GM12872 (cell line): ENCODE measurements at regions not wholly inside any gene's neighbourhood (a gene's known extent, or its start where the extent isn't known, plus 50 kb on each side); places are given as distances from the start of the nearest gene placed in this dataset.
A peak's percentile ranks its signal among the peaks of the same experiment; 100 is the strongest.

Experiments
- TF ChIP-seq, protein P1 (sequence below): IDR thresholded peaks from 3 replicates; pipeline ENCODE4 v1.5.1; 2011; ENCODE audit warnings: low read depth, mild to moderate bottlenecking, low read length, moderate library complexity; ENCODE audit not compliant: insufficient read depth

DNA sequence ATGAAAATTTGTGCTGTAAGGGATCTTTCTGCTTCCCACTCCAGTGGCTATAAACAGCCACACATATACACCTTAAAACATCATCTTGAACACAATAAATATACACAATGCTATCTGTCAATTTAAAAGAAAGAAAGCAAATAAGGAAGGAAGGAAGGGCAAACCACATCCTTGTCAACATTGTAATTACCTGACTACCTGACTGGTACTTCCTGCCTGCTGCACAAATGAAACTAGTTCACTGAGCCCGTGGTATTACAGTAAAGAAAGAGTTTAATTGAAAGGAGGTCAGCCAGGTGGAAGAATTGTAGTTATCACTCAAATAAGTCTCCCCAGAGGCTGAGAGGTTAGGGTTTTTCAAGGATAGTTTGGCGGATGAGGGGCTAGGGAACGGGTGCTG lies 344.4 kb upstream of the ASIC2 start:
- TF ChIP-seq, protein P1, sequence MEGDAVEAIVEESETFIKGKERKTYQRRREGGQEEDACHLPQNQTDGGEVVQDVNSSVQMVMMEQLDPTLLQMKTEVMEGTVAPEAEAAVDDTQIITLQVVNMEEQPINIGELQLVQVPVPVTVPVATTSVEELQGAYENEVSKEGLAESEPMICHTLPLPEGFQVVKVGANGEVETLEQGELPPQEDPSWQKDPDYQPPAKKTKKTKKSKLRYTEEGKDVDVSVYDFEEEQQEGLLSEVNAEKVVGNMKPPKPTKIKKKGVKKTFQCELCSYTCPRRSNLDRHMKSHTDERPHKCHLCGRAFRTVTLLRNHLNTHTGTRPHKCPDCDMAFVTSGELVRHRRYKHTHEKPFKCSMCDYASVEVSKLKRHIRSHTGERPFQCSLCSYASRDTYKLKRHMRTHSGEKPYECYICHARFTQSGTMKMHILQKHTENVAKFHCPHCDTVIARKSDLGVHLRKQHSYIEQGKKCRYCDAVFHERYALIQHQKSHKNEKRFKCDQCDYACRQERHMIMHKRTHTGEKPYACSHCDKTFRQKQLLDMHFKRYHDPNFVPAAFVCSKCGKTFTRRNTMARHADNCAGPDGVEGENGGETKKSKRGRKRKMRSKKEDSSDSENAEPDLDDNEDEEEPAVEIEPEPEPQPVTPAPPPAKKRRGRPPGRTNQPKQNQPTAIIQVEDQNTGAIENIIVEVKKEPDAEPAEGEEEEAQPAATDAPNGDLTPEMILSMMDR, result no peak

DNA sequence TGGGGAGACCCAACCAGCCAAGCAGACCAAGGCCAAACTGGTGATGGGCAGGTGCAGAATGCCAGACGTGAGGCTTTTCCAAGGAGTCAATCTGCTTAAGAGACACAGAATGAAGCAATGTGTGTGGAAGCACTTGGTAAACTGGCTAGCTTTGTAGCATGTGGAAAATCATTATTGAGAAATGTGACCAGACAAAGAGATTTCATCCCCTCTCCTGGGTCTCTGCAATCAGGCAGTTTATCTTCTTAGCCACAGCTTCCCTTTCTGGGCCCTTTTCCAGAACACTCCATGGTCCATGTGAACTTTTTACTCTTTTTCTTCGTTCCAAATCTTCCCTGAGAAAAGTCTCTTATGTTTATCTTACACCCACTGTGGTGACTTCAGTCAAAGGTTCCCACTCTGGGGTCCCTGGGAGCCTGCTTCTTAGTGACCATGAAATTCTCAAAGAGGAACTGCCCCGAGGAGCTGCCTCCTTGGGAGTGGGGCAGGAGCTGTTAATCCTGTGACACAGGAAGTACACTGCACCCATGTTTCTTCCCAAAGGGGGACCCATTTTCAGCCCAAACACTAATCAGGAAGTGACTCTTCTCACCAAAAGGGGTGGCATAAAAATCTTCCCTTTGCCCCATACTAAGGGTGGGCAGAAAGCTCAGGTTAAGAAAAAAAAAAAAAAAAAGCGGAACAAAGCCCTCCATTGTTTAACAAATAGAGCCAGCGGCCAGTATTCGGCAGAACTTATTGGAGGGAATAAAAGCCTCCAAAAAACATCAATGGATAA lies 346.2 kb upstream of the ASIC2 start:
- TF ChIP-seq, protein P1, result no peak

- TF ChIP-seq, protein P1, result no peak
Observed at GRCh38 chr17:33640629-33641028, 347.5 kb upstream of the ASIC2 start.

GRCh38 chr17:33642002-33642401 lies 348.9 kb upstream of the ASIC2 start:
- TF ChIP-seq, protein P1, result peak; percentile 43

DNA sequence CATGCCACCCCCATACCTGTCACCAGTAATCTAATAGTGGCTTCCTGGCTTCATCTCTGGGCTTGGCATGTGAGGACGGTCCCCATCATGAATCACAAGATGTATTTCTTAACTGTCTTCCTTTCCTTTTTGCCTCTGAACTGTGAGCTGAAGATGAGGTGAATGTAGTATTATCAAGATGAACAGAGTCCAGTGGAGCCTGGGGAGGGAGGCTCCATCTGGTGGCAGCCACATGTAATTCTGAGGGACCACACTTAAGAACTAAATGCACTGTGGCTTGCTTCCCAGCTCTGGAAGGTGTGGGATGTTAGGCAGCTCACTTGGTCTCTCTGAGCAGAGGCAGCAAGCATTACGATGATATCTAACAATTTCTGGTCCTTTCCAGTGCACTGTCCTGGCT lies 354.9 kb upstream of the ASIC2 start:
- TF ChIP-seq, protein P1, result peak; percentile 56

- TF ChIP-seq, protein P1, result no peak
Observed at GRCh38 chr17:33650304-33650703, 357.2 kb upstream of the ASIC2 start.

- TF ChIP-seq, protein P1, result no peak; the same call in 2 of the 3 replicates
Observed at GRCh38 chr17:33651686-33652085, 358.6 kb upstream of the ASIC2 start.
